HG03469 (cell line): ENCODE measurements at regions not wholly inside any gene's neighbourhood (a gene's known extent, or its start where the extent isn't known, plus 50 kb on each side); places are given as distances from the start of the nearest gene placed in this dataset.

Experiments
- ATAC-seq: cut with Tn5 transposase; IDR thresholded peaks from one replicate; pipeline ENCODE4 v1.9.1; 2021; ENCODE audit warnings: mild to moderate bottlenecking, moderate library complexity, moderate number of reproducible peaks; ENCODE audit not compliant: unreplicated experiment

GRCh38 chr16:50960517-50961202 is 190.4 kb downstream of the SALL1 start:
- ATAC-seq = no peak

- ATAC-seq = no peak
Measured at GRCh38 chr16:50957056-50957455, 194.0 kb downstream of the SALL1 start.

GRCh38 chr16:50956637-50957036 is 194.4 kb downstream of the SALL1 start:
- ATAC-seq = no peak

GRCh38 chr16:50955311-50955710 is 195.8 kb downstream of the SALL1 start:
- no peak for ATAC-seq

- no peak for ATAC-seq
Measured at GRCh38 chr16:50954469-50954868, 196.6 kb downstream of the SALL1 start.

- ATAC-seq = no peak
Measured at GRCh38 chr16:50953290-50953689, 197.8 kb downstream of the SALL1 start.

GRCh38 chr16:50950955-50951354 is 200.1 kb downstream of the SALL1 start:
- no peak for ATAC-seq

GRCh38 chr16:50948268-50948930 is 202.7 kb downstream of the SALL1 start:
- ATAC-seq = no peak

- ATAC-seq = no peak
Measured at GRCh38 chr16:50947826-50948225, 203.2 kb downstream of the SALL1 start.

GRCh38 chr16:50946606-50947005 is 204.5 kb downstream of the SALL1 start:
- no peak for ATAC-seq

- ATAC-seq = no peak
Measured at GRCh38 chr16:50946098-50946497, 204.2 kb downstream of the CYLD start.

- no peak for ATAC-seq
Measured at GRCh38 chr16:50945171-50945570, 203.3 kb downstream of the CYLD start.

- no peak for ATAC-seq
Measured at GRCh38 chr16:50944436-50944835, 202.6 kb downstream of the CYLD start.

GRCh38 chr16:50944033-50944432 is 202.1 kb downstream of the CYLD start:
- ATAC-seq = no peak

GRCh38 chr16:50942143-50942542 is 200.3 kb downstream of the CYLD start:
- ATAC-seq = no peak

- ATAC-seq = no peak
Measured at GRCh38 chr16:50941681-50942080, 199.8 kb downstream of the CYLD start.

GRCh38 chr16:50940275-50940854 is 198.5 kb downstream of the CYLD start:
- ATAC-seq = no peak

GRCh38 chr16:50939356-50939755 is 197.5 kb downstream of the CYLD start:
- ATAC-seq = no peak

GRCh38 chr16:50938932-50939331 is 197.0 kb downstream of the CYLD start:
- ATAC-seq = no peak

- ATAC-seq = no peak
Measured at GRCh38 chr16:50933262-50933661, 191.4 kb downstream of the CYLD start.

- ATAC-seq = no peak
Measured at GRCh38 chr16:50932348-50932935, 190.6 kb downstream of the CYLD start.

GRCh38 chr16:50928065-50928464 is 186.2 kb downstream of the CYLD start:
- ATAC-seq = no peak
